Neural cell (in vitro differentiated cells): ENCODE measurements at regions not wholly inside any gene's neighbourhood (a gene's known extent, or its start where the extent isn't known, plus 50 kb on each side); places are given as distances from the start of the nearest gene placed in this dataset.

Experiments used
- H2AFZ ChIP-seq: fragments of 200-600, 300-800 bp; sonication (generic), shearing (Covaris generic); 2 replicates; pipeline ENCODE4 v1.6.0; 2014; ENCODE audit warnings: low read depth, mild to moderate bottlenecking, antibody characterized with exemption, low read length, moderate library complexity
- H3F3A ChIP-seq: fragments of 200-600 bp; shearing (Covaris generic); 2 replicates; pipeline ENCODE4 v1.6.1; 2016; ENCODE audit warnings: mild to moderate bottlenecking, moderate library complexity, mixed read lengths, antibody characterized with exemption, low read length; ENCODE audit not compliant: insufficient read depth, poor library complexity, severe bottlenecking
- H3K27ac ChIP-seq: fragments of 200-600, 300-800 bp; sonication (generic), shearing (Covaris generic); 2 replicates; pipeline ENCODE4 v1.5.1; 2014; ENCODE audit warnings: mild to moderate bottlenecking, low read length, moderate library complexity
- H3K27me3 ChIP-seq: fragments of 300-800, 200-600 bp; sonication (generic), shearing (Covaris generic); 2 replicates; pipeline ENCODE4 v1.6.0; 2014; ENCODE audit warnings: mild to moderate bottlenecking, low read depth, low read length, moderate library complexity; ENCODE audit not compliant: insufficient read depth
- H3K36me3 ChIP-seq: fragments of 300-800, 200-600 bp; sonication (generic), shearing (Covaris generic); 2 replicates; pipeline ENCODE4 v1.5.1; 2014; ENCODE audit warnings: mild to moderate bottlenecking, antibody characterized with exemption, low read length, moderate library complexity; ENCODE audit not compliant: insufficient read depth
- H3K4me2 ChIP-seq: fragments of 300-800, 200-600 bp; sonication (generic), shearing (Covaris generic); 2 replicates; pipeline ENCODE4 v1.6.0; 2014; ENCODE audit warnings: mild to moderate bottlenecking, low read length
- H3K4me3 ChIP-seq: fragments of 300-800, 200-600 bp; sonication (generic), shearing (Covaris generic); 2 replicates; pipeline ENCODE4 v1.5.1; 2014; ENCODE audit warnings: mild to moderate bottlenecking, low read length, moderate library complexity
- H3K79me2 ChIP-seq: fragments of 200-600 bp; shearing (Covaris generic); replicated peaks from 2 replicates; pipeline ENCODE4 v1.6.0; 2014; ENCODE audit warnings: mild to moderate bottlenecking, low read length, moderate library complexity; ENCODE audit not compliant: insufficient read depth
- H3K9ac ChIP-seq: fragments of 300-800, 200-600 bp; sonication (generic), shearing (Covaris generic); 2 replicates; pipeline ENCODE4 v1.6.1; 2016; ENCODE audit warnings: mild to moderate bottlenecking, low read length, mixed read lengths
- H3K9me2 ChIP-seq: fragments of 200-600 bp; shearing (Covaris generic); 2 replicates; pipeline ENCODE4 v1.6.1; 2016; ENCODE audit warnings: mild to moderate bottlenecking, low read length, mixed read lengths; ENCODE audit not compliant: insufficient read depth
- H3K9me3 ChIP-seq: fragments of 200-600, 300-800 bp; sonication (generic), shearing (Covaris generic); 2 replicates; pipeline ENCODE4 v1.6.1; 2016; ENCODE audit warnings: mild to moderate bottlenecking, mixed run types, low read length, moderate library complexity, mixed read lengths
- H4K20me1 ChIP-seq: fragments of 200-600 bp; shearing (Covaris generic); 2 replicates; pipeline ENCODE4 v1.6.1; 2016; ENCODE audit warnings: mild to moderate bottlenecking, mixed run types; ENCODE audit not compliant: insufficient read depth
- CTCF ChIP-seq: fragments of 450-650 bp; IDR thresholded peaks from 2 replicates; pipeline ENCODE4 v1.5.1; 2014; ENCODE audit warnings: antibody characterized with exemption, mild to moderate bottlenecking, moderate library complexity; ENCODE audit not compliant: poor library complexity, severe bottlenecking
- EP300 ChIP-seq: fragments of 450-650 bp; conservative IDR thresholded peaks from 2 replicates; pipeline ENCODE4 v1.6.1; 2014; ENCODE audit warnings: antibody characterized with exemption, mild to moderate bottlenecking, moderate library complexity; ENCODE audit not compliant: poor library complexity, severe bottlenecking
- EZH2 ChIP-seq: fragments of 200-600, 300-800 bp; shearing (Covaris generic), sonication (generic); IDR thresholded peaks from 2 replicates; pipeline ENCODE4 v1.6.1; 2014; ENCODE audit warnings: antibody characterized with exemption, low read length, borderline replicate concordance, mild to moderate bottlenecking; ENCODE audit not compliant: insufficient read depth, poor library complexity, severe bottlenecking
- MXI1 ChIP-seq: fragments of 450-650 bp; conservative IDR thresholded peaks from 2 replicates; pipeline ENCODE4 v1.6.1; 2014; ENCODE audit warnings: antibody characterized with exemption, mild to moderate bottlenecking; ENCODE audit not compliant: poor library complexity, severe bottlenecking
- POLR2AphosphoS5 ChIP-seq: IDR thresholded peaks from 2 replicates; pipeline ENCODE4 v1.6.1; 2012
- RAD21 ChIP-seq: fragments of 450-650 bp; conservative IDR thresholded peaks from 2 replicates; pipeline ENCODE4 v1.6.1; 2014; ENCODE audit warnings: antibody characterized with exemption, mild to moderate bottlenecking, moderate library complexity
- SMC3 ChIP-seq: fragments of 450-650 bp; conservative IDR thresholded peaks from 2 replicates; pipeline ENCODE4 v1.6.1; 2014; ENCODE audit warnings: antibody characterized with exemption, mild to moderate bottlenecking, moderate library complexity; ENCODE audit not compliant: poor library complexity
- TAF1 ChIP-seq: IDR thresholded peaks from 2 replicates; pipeline ENCODE4 v1.6.1; 2012; ENCODE audit warnings: low read depth
- TF ChIP-seq, protein P1 (sequence below): IDR thresholded peaks from 2 replicates; pipeline ENCODE4 v1.6.1; 2012; ENCODE audit warnings: borderline replicate concordance

GRCh38 chrX:149151805-149152757, 353.0 kb downstream of the IDS start:
- no peak overlapping the region for H3K9ac ChIP-seq
- no peak overlapping the region for H2AFZ ChIP-seq
- no peaks in the 10 kb centered on the region for H4K20me1 ChIP-seq
- no peak overlapping the region for H3K4me3 ChIP-seq
- no peaks in the 10 kb centered on the region for H3K36me3 ChIP-seq
- H3K27me3 ChIP-seq = no peaks in the 10 kb centered on the region
- no peak overlapping the region for H3K4me2 ChIP-seq
- H3K9me3 ChIP-seq = no peaks in the 10 kb centered on the region
- no peaks in the 10 kb centered on the region for H3K79me2 ChIP-seq
- TF ChIP-seq MXI1 = no peak
- no peak for TF ChIP-seq EZH2
- TF ChIP-seq TAF1 = no peak
- TF ChIP-seq SMC3 = no peak
- TF ChIP-seq, protein P1, sequence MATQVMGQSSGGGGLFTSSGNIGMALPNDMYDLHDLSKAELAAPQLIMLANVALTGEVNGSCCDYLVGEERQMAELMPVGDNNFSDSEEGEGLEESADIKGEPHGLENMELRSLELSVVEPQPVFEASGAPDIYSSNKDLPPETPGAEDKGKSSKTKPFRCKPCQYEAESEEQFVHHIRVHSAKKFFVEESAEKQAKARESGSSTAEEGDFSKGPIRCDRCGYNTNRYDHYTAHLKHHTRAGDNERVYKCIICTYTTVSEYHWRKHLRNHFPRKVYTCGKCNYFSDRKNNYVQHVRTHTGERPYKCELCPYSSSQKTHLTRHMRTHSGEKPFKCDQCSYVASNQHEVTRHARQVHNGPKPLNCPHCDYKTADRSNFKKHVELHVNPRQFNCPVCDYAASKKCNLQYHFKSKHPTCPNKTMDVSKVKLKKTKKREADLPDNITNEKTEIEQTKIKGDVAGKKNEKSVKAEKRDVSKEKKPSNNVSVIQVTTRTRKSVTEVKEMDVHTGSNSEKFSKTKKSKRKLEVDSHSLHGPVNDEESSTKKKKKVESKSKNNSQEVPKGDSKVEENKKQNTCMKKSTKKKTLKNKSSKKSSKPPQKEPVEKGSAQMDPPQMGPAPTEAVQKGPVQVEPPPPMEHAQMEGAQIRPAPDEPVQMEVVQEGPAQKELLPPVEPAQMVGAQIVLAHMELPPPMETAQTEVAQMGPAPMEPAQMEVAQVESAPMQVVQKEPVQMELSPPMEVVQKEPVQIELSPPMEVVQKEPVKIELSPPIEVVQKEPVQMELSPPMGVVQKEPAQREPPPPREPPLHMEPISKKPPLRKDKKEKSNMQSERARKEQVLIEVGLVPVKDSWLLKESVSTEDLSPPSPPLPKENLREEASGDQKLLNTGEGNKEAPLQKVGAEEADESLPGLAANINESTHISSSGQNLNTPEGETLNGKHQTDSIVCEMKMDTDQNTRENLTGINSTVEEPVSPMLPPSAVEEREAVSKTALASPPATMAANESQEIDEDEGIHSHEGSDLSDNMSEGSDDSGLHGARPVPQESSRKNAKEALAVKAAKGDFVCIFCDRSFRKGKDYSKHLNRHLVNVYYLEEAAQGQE = no peak
- TF ChIP-seq POLR2AphosphoS5 = no peak
- TF ChIP-seq CTCF = no peak
- TF ChIP-seq EP300 = no peak
- no peak for TF ChIP-seq RAD21
- H3K9me2 ChIP-seq = no peaks in the 10 kb centered on the region
- no peaks in the 10 kb centered on the region for H3F3A ChIP-seq
- no peak overlapping the region for H3K27ac ChIP-seq

- Histone ChIP-seq H3K27ac (no peak overlapping the region), H3K9me2 (no peaks in the 10 kb centered on the region), H3K4me2 (no peak overlapping the region), H3K4me3 (no peak overlapping the region), H3K79me2 (no peaks in the 10 kb centered on the region), H4K20me1 (no peaks in the 10 kb centered on the region), H3K27me3 (no peaks in the 10 kb centered on the region), H3K9ac (no peak overlapping the region), H3F3A (no peaks in the 10 kb centered on the region), H2AFZ (no peak overlapping the region), H3K9me3 (no peaks in the 10 kb centered on the region), H3K36me3 (no peaks in the 10 kb centered on the region)
- TF ChIP-seq, protein P1 = no peak
- TF ChIP-seq EZH2 (no peak), POLR2AphosphoS5 (no peak), SMC3 (no peak), MXI1 (no peak), RAD21 (no peak), TAF1 (no peak), CTCF (no peak), EP300 (no peak)
Observed at GRCh38 chrX:149145845-149146285, 359.2 kb downstream of the IDS start.
